ENCODE measurements at regions not wholly inside any gene's neighbourhood (a gene's known extent, or its start where the extent isn't known, plus 50 kb on each side); places are given as distances from the start of the nearest gene placed in this dataset.

DNA sequence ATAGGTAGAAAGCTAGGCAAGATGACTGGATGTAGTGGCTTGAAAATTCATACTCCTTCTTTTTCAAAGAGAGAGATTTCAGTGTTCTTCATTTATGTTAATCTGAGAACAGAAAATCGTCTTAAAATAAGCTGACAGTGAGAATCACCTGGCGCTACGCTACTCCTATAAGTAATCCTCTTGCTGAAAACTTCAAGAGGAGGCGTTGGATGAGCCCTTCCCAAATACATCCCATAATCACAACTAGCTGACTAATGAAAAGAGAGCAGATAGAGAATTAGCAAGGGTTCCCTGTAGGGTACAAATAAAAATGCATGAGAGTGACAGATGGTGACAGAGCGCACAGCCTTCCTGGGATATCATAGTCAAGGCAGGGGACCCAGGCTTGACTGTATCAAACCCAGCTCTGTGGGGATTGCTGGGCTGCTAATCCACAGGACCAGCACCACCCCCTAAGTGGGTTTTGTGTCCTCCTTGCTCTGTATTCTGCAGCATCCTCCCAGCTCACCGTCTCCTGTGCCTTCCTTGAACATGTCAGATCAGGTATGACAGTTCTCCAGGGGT, 280.2 kb downstream of the SP3 start:
- no peak for TF ChIP-seq EZH2phosphoT487 (conservative IDR thresholded peaks at IDR 0.05; ENCODE audit: low read length)
- TF ChIP-seq, protein P1, sequence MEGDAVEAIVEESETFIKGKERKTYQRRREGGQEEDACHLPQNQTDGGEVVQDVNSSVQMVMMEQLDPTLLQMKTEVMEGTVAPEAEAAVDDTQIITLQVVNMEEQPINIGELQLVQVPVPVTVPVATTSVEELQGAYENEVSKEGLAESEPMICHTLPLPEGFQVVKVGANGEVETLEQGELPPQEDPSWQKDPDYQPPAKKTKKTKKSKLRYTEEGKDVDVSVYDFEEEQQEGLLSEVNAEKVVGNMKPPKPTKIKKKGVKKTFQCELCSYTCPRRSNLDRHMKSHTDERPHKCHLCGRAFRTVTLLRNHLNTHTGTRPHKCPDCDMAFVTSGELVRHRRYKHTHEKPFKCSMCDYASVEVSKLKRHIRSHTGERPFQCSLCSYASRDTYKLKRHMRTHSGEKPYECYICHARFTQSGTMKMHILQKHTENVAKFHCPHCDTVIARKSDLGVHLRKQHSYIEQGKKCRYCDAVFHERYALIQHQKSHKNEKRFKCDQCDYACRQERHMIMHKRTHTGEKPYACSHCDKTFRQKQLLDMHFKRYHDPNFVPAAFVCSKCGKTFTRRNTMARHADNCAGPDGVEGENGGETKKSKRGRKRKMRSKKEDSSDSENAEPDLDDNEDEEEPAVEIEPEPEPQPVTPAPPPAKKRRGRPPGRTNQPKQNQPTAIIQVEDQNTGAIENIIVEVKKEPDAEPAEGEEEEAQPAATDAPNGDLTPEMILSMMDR (IDR thresholded peaks at IDR 0.05; ENCODE audit: insufficient read depth, low read length, poor library complexity, severe bottlenecking) = no peak
